GM12878 (cell line): ENCODE measurements at regions not wholly inside any gene's neighbourhood (a gene's known extent, or its start where the extent isn't known, plus 50 kb on each side); places are given as distances from the start of the nearest gene placed in this dataset.
"Not testable (repeated sequence)": the region's sequence is repeated elsewhere in the genome, so short reads cannot be mapped to it uniquely, and the experiment has no call there.

Experiments
- ATAC-seq: fragments of 200-7000 bp; cut with Tn5 transposase; 3 replicates; pipeline ENCODE4 v1.9.1; 2020; ENCODE audit warnings: mild to moderate bottlenecking, moderate library complexity
- BruUV-seq: library from RNA; stranded (reverse); fragments of 400-500 nt; replicated peaks from 2 replicates; lab custom pipeline; 2021; lab: Mats Ljungman, UMichigan
- CTCF ChIA-PET: fragments of 300-600 bp; sonication (Branson Sonifier 250); formaldehyde crosslinking; extraction: SDS; loops from one replicate; lab custom pipeline; 2021; ENCODE audit warnings: inconsistent platforms; lab: Yijun Ruan, JAX
- POLR2A ChIA-PET: fragments of 350-600 bp; formaldehyde crosslinking; extraction: SDS; loops from one replicate; lab custom pipeline; 2021; ENCODE audit warnings: inconsistent platforms; lab: Charles Lee
- RAD21 ChIA-PET: fragments of 300-600 bp; sonication (Branson Sonifier 250); formaldehyde crosslinking; loops from one replicate; lab custom pipeline; 2023; ENCODE audit warnings: antibody characterized with exemption; ENCODE audit not compliant: unreplicated experiment; lab: Charles Lee
- SMC1A ChIA-PET: fragments of 300-600 bp; sonication (Branson Sonifier 250); formaldehyde crosslinking; loops from one replicate; lab custom pipeline; 2023; ENCODE audit not compliant: unreplicated experiment, uncharacterized antibody; lab: Charles Lee
- DNase-seq: peaks from one replicate; pipeline ENCODE4 v3.0.0-alpha.2; 2011; ENCODE audit warnings: low read depth, low spot score
- FAIRE-seq: peaks from 3 replicates; lab custom pipeline; 2011; peaks lifted over from hg19 to GRCh38; lab: Jason Lieb, UNC
- H2AFZ ChIP-seq: 2 replicates; pipeline ENCODE4 v1.6.0; 2011; ENCODE audit warnings: low read depth, low read length, control low read depth; ENCODE audit not compliant: control insufficient read depth
- H3K27ac ChIP-seq: 2 replicates; pipeline ENCODE4 v1.5.1; 2011; ENCODE audit warnings: control low read depth; ENCODE audit not compliant: control insufficient read depth, insufficient read depth
- H3K27me3 ChIP-seq, 2 experiments: replicated peaks in 1 of 2; 2 replicates each; pipeline versions ENCODE4 v1.6.0 to v1.6.1; 2011; ENCODE audit warnings: low read length in 1 of 2; ENCODE audit not compliant: control insufficient read depth in 2 of 2, insufficient read depth in 2 of 2
- H3K36me3 ChIP-seq, 2 experiments: 2 replicates each; pipeline ENCODE4 v1.5.1; 2011; ENCODE audit warnings: low read length in 1 of 2; ENCODE audit not compliant: control insufficient read depth in 2 of 2, insufficient read depth in 2 of 2
- H3K4me1 ChIP-seq: 2 replicates; pipeline ENCODE4 v1.6.1; 2011; ENCODE audit warnings: mild to moderate bottlenecking, low read length, moderate library complexity, mixed read lengths; ENCODE audit not compliant: control insufficient read depth, insufficient read depth
- H3K4me2 ChIP-seq: 2 replicates; pipeline ENCODE4 v1.6.0; 2011; ENCODE audit warnings: control low read depth; ENCODE audit not compliant: control insufficient read depth, insufficient read depth
- H3K4me3 ChIP-seq: fragments of 200-600 bp; sonication (generic); 2 replicates; pipeline ENCODE4 v1.5.1; 2016
- H3K79me2 ChIP-seq: 2 replicates; pipeline ENCODE4 v1.6.0; 2011; ENCODE audit warnings: low read length; ENCODE audit not compliant: control insufficient read depth, insufficient read depth
- H3K9ac ChIP-seq: 2 replicates; pipeline ENCODE4 v1.8.0; 2011; ENCODE audit warnings: low read length, control low read depth, mixed read lengths; ENCODE audit not compliant: control insufficient read depth, insufficient read depth
- H3K9me3 ChIP-seq: replicated peaks from 3 replicates; pipeline ENCODE4 v1.5.1; 2011; ENCODE audit warnings: mild to moderate bottlenecking, low read length; ENCODE audit not compliant: control insufficient read depth, insufficient read depth
- H4K20me1 ChIP-seq: 2 replicates; pipeline ENCODE4 v1.6.0; 2011; ENCODE audit not compliant: control insufficient read depth, insufficient read depth
- BHLHE40 ChIP-seq, 2 experiments: fragments of 450-650 bp in 1 of 2; IDR thresholded peaks; 2 replicates each; pipeline ENCODE4 v1.6.1; 2011 to 2017; ENCODE audit warnings: low read depth in 2 of 2, borderline replicate concordance in 1 of 2, improper control_type of control experiment in 1 of 2, low read length in 1 of 2, mild to moderate bottlenecking in 1 of 2
- ESRRA ChIP-seq: IDR thresholded peaks from 2 replicates; pipeline ENCODE4 v1.6.1; 2012; ENCODE audit warnings: mild to moderate bottlenecking, low read length, improper control_type of control experiment
- ETV6 ChIP-seq, 2 experiments: fragments of 450-650 bp in 1 of 2; IDR thresholded peaks in 1 of 2; conservative IDR thresholded peaks in 1 of 2; 2 replicates each; pipeline ENCODE4 v1.6.1; 2014; ENCODE audit warnings: antibody characterized with exemption in 1 of 2, borderline replicate concordance in 1 of 2, low read depth in 1 of 2, mild to moderate bottlenecking in 1 of 2, moderate library complexity in 1 of 2
- NR2F1 ChIP-seq: fragments of 450-650 bp; conservative IDR thresholded peaks from 2 replicates; pipeline ENCODE4 v1.6.1; 2017; ENCODE audit warnings: mild to moderate bottlenecking
- POU2F2 ChIP-seq: IDR thresholded peaks from 3 replicates; pipeline ENCODE4 v1.6.1; 2011; ENCODE audit warnings: low read depth, mild to moderate bottlenecking, low read length, borderline replicate concordance
- ZNF687 ChIP-seq: fragments of 450-650 bp; IDR thresholded peaks from 2 replicates; pipeline ENCODE4 v1.6.1; 2017; ENCODE audit warnings: mild to moderate bottlenecking, moderate library complexity
- WGBS: methylation state at CpG from one replicate; pipeline ENCODE4 v1.1.6; 2016; ENCODE audit warnings: low lambda C conversion rate; ENCODE audit not compliant: insufficient replicate concordance, insufficient coverage; ENCODE audit errors: missing lambda C conversion rate; 5-methylcytosine and 5-hydroxymethylcytosine counted together
- in situ Hi-C: fragments of 300-500 bp; cut with MboI; formaldehyde crosslinking; loops from 9 replicates; pipeline ENCODE4 v1.14.3; 2018; ENCODE audit warnings: mixed read lengths
- intact Hi-C: fragments of 100-400 bp; cut with micrococcal nuclease; formaldehyde crosslinking; loops from one replicate; pipeline ENCODE4 v1.14.2; 2022; ENCODE audit not compliant: unreplicated experiment

- TF ChIP-seq ETV6 (conservative IDR thresholded peaks at IDR 0.05 in 1 of 2, IDR thresholded peaks at IDR 0.05 in 1 of 2; ENCODE audit: borderline replicate concordance in 1 of 2, low read depth in 1 of 2) (no peak), ESRRA (no peak)
Observed at GRCh38 chr15:75123395-75123794, 78.3 kb upstream of the C15orf39 start (continued).

DNA sequence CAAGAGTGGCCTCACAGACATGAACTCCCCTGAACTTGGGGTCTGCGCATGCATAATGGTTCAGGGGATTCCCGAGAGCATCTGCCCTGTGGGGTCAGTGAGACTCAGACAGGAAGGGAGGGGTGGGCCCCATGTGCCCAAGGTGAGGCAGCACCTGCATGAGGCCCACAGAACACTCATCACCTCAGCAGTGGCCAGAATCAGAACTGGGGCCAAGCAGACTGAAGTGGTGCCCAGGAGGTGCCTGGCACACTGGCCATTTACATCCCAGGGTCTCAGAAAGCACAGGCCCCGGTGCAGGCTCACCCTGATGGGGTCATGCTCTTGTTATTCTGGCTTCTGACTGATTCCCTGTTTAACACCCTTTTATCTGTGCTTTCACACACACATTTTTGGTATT lies 77.4 kb upstream of the C15orf39 start:
- not testable (repeated sequence) for H3K9me3 ChIP-seq, H3K79me2 ChIP-seq, DNase-seq
- CTCF ChIA-PET, result interaction anchor here (0.8 to 2.2 kb wide), 6 partner anchors 8 to 99 kb away, joined by 3 to 18 read pairs (median 6); no protein-coding TSS in a partner anchor
- 90% methylated on average over 3 of the region's 3 CpGs for WGBS
- peak in 1 of 2 experiments; percentile 34; a peak in 2 of 4 replicates for TF ChIP-seq BHLHE40 (IDR thresholded peaks at IDR 0.05; ENCODE audit: borderline replicate concordance in 1 of 2, low read depth in 2 of 2, low read length in 1 of 2)
- peak; percentile 49; the same call in 1 of the 2 replicates for TF ChIP-seq NR2F1
- TF ChIP-seq ZNF687, result 0 out of 2 replicates have a peak, but pooled peaks have one; percentile 17
- peak; percentile 18; the same call in 1 of the 3 replicates for TF ChIP-seq POU2F2
- TF ChIP-seq, all 136 proteins: peak for 4; not testable (repeated sequence) for 132
- in situ Hi-C loops, H4K20me1 ChIP-seq, H2AFZ ChIP-seq, BruUV-seq, H3K36me3 ChIP-seq, H3K27me3 ChIP-seq, H3K4me3 ChIP-seq, intact Hi-C loops: not testable (repeated sequence)
- Histone ChIP-seq H3K4me2 (peak overlapping the region; percentile 17; the same call in 1 of the 2 replicates), H3K27ac (peak overlapping the region; percentile 41), H3K4me1 (peaks cover 46% of the 10 kb centered on the region), H3K9ac (peak overlapping the region; percentile 62)
- POLR2A ChIA-PET, result interaction anchor here (0.6 to 7.1 kb wide), 11 partner anchors 9 to 101 kb away, joined by 3 to 49 read pairs (median 5); partner anchors contain the start of gene PPCDC
- FAIRE-seq, result peak; percentile 68
- RAD21 ChIA-PET, result interaction anchor here (0.6 to 3.4 kb wide), 13 partner anchors 10 to 437 kb away, joined by 3 to 32 read pairs (median 8); partner anchors contain the start of gene C15orf39
- SMC1A ChIA-PET, result interaction anchor here (0.6 to 2.3 kb wide), 18 partner anchors 9 to 93 kb away, joined by 3 to 18 read pairs (median 5); partner anchors contain the start of gene C15orf39
- peak; percentile 72 for ATAC-seq
